ENCODE measurements at regions not wholly inside any gene's neighbourhood (a gene's known extent, or its start where the extent isn't known, plus 50 kb on each side); places are given as distances from the start of the nearest gene placed in this dataset.

DNA sequence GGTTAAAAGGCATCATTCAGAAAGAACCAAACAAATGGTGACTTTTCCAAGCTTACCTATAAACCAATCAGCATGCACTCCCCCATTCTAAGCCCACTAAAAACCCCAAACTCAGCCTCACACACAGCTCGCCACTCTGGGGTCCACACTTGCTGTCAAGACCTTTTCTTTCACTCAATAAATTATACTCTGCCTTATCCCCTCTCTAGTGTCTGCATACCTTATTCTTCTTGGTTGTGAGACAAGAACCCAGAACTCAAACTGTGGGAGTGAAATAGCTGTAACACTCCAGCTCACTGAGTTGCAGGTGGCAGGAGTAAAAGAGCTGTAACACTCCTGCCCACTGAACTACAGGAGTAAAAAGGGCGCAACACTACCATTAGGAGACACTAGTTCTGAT lies 559.0 kb downstream of the TBC1D4 start:
- Histone ChIP-seq H3K4me3 (no peak overlapping the region), H3K9me3 (no peaks in the 10 kb centered on the region), H3K36me3 (peaks cover 0 to 1% (median 0%) of the 10 kb centered on the region in 4 donors), H3K27me3 (no peaks in the 10 kb centered on the region), H3K27ac (no peak overlapping the region), H3K4me1 (no peaks in the 10 kb centered on the region)
- no peak for DNase-seq
- in situ Hi-C loops (cut with MboI; ENCODE audit: low pct_ligation_motif_present in 1 of 4, low pct_unique_long_range_greater_than_20kb in 1 of 4, low sequenced_read_pairs in 3 of 4) (no loop called here), intact Hi-C loops (cut with DNase I; ENCODE audit: low total_unique reads) (no loop called here)
- TF ChIP-seq POLR2AphosphoS5 (IDR thresholded peaks at IDR 0.05): no peak
- TF ChIP-seq, protein P1, sequence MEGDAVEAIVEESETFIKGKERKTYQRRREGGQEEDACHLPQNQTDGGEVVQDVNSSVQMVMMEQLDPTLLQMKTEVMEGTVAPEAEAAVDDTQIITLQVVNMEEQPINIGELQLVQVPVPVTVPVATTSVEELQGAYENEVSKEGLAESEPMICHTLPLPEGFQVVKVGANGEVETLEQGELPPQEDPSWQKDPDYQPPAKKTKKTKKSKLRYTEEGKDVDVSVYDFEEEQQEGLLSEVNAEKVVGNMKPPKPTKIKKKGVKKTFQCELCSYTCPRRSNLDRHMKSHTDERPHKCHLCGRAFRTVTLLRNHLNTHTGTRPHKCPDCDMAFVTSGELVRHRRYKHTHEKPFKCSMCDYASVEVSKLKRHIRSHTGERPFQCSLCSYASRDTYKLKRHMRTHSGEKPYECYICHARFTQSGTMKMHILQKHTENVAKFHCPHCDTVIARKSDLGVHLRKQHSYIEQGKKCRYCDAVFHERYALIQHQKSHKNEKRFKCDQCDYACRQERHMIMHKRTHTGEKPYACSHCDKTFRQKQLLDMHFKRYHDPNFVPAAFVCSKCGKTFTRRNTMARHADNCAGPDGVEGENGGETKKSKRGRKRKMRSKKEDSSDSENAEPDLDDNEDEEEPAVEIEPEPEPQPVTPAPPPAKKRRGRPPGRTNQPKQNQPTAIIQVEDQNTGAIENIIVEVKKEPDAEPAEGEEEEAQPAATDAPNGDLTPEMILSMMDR (IDR thresholded peaks at IDR 0.05): no peak
- no peak for TF ChIP-seq POLR2A (IDR thresholded peaks at IDR 0.05)
- TF ChIP-seq EP300 (IDR thresholded peaks at IDR 0.05; ENCODE audit: low read depth): no peak
- 76 to 88% methylated on average over 2 of the region's 2 CpGs for WGBS, 2 donors (ENCODE audit: low coverage in 1 of 2)

GRCh38 chr13:74921326-74921725 lies 560.6 kb downstream of the TBC1D4 start:
- Histone ChIP-seq H3K4me1 (no peaks in the 10 kb centered on the region), H3K27ac (no peak overlapping the region), H3K9me3 (no peaks in the 10 kb centered on the region), H3K36me3 (no peaks in the 10 kb centered on the region), H3K4me3 (no peak overlapping the region), H3K27me3 (no peaks in the 10 kb centered on the region)
- TF ChIP-seq, protein P1 (IDR thresholded peaks at IDR 0.05): no peak
- TF ChIP-seq POLR2AphosphoS5 (IDR thresholded peaks at IDR 0.05) (no peak), EP300 (IDR thresholded peaks at IDR 0.05; ENCODE audit: low read depth) (no peak), POLR2A (IDR thresholded peaks at IDR 0.05) (no peak)
- no peak for DNase-seq
- intact Hi-C loops (cut with DNase I; ENCODE audit: low total_unique reads) (no loop called here), in situ Hi-C loops (cut with MboI; ENCODE audit: low pct_ligation_motif_present in 1 of 4, low pct_unique_long_range_greater_than_20kb in 1 of 4, low sequenced_read_pairs in 3 of 4) (no loop called here)

DNA sequence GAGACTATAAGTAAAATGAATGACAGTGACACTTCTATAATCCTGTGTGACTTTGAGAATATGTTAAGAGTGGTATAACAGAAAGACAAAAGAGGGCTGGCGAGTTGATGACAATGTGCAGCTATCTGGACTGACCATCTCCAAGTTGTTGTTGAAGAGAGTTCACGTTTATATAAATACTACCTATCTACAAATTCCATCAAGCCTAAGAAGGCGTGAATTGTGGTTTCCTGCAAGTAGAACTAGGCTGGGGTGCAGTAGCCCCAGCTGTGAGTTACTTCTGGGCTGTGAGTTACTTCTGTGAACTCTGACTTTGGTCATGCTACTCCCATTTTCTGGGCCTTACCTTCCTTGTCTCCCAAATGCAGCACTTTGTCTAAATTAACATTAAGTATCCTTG lies 561.0 kb downstream of the TBC1D4 start:
- Histone ChIP-seq H3K36me3 (no peaks in the 10 kb centered on the region), H3K4me3 (no peak overlapping the region), H3K4me1 (no peaks in the 10 kb centered on the region), H3K27me3 (no peaks in the 10 kb centered on the region), H3K9me3 (no peaks in the 10 kb centered on the region), H3K27ac (no peak overlapping the region)
- DNase-seq: no peak
- in situ Hi-C loops (cut with MboI; ENCODE audit: low pct_ligation_motif_present in 1 of 4, low pct_unique_long_range_greater_than_20kb in 1 of 4, low sequenced_read_pairs in 3 of 4) (no loop called here), intact Hi-C loops (cut with DNase I; ENCODE audit: low total_unique reads) (no loop called here)
- TF ChIP-seq EP300 (IDR thresholded peaks at IDR 0.05; ENCODE audit: low read depth) (no peak), POLR2AphosphoS5 (IDR thresholded peaks at IDR 0.05) (no peak)
- 17 to 56% methylated on average over 2 to 3 of the region's 3 CpGs for WGBS, 2 donors (ENCODE audit: low coverage in 1 of 2)

- H3K27me3 ChIP-seq: no peaks in the 10 kb centered on the region
- no peaks in the 10 kb centered on the region for H3K9me3 ChIP-seq
- no peaks in the 10 kb centered on the region for H3K4me1 ChIP-seq
- no peak overlapping the region for H3K4me3 ChIP-seq
- 64 to 72% methylated on average over 4 of the region's 4 CpGs for WGBS, 2 donors (ENCODE audit: low coverage in 1 of 2)
- intact Hi-C loops (cut with DNase I; ENCODE audit: low total_unique reads) (no loop called here), in situ Hi-C loops (cut with MboI; ENCODE audit: low pct_ligation_motif_present in 1 of 4, low pct_unique_long_range_greater_than_20kb in 1 of 4, low sequenced_read_pairs in 3 of 4) (no loop called here)
- TF ChIP-seq, protein P1 (IDR thresholded peaks at IDR 0.05): no peak
- TF ChIP-seq POLR2AphosphoS5 (IDR thresholded peaks at IDR 0.05) (no peak), EP300 (IDR thresholded peaks at IDR 0.05; ENCODE audit: low read depth) (no peak), POLR2A (IDR thresholded peaks at IDR 0.05) (no peak)
- no peaks in the 10 kb centered on the region for H3K36me3 ChIP-seq
- no peak overlapping the region for H3K27ac ChIP-seq
- no peak for DNase-seq
These were observed 561.6 kb downstream of the TBC1D4 start for GRCh38 chr13:74920361-74920760.

DNA sequence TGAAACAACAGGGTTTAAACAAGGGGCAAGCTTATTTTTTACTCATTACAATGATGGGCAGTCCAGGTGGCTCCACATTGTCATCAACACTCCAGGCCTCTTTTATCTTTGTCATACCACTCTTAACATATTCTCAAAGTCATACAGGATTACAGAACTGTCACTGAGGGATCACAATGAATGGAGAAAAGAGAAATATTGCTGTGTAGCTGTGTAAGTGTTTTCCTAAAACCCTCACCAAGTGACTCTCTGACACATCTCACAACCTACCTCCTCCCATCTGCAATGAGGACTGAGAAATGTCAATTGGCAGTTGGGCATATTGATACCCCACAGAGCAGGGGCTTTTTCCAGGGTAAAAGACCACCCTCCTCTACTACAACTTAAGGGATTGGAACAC lies 562.1 kb downstream of the TBC1D4 start:
- no peak for TF ChIP-seq POLR2AphosphoS5 (IDR thresholded peaks at IDR 0.05)
- no peak for TF ChIP-seq EP300 (IDR thresholded peaks at IDR 0.05; ENCODE audit: low read depth)
- no peak for TF ChIP-seq POLR2A (IDR thresholded peaks at IDR 0.05)
- TF ChIP-seq, protein P1 (IDR thresholded peaks at IDR 0.05): no peak
- Histone ChIP-seq H3K9me3 (no peaks in the 10 kb centered on the region), H3K4me3 (no peak overlapping the region), H3K27me3 (no peaks in the 10 kb centered on the region), H3K27ac (no peak overlapping the region), H3K4me1 (no peaks in the 10 kb centered on the region), H3K36me3 (no peaks in the 10 kb centered on the region)
- intact Hi-C loops (cut with DNase I; ENCODE audit: low total_unique reads) (no loop called here), in situ Hi-C loops (cut with MboI; ENCODE audit: low pct_ligation_motif_present in 1 of 4, low pct_unique_long_range_greater_than_20kb in 1 of 4, low sequenced_read_pairs in 3 of 4) (no loop called here)
- DNase-seq: no peak
